Erythroblast (primary cell): ENCODE measurements at regions not wholly inside any gene's neighbourhood (a gene's known extent, or its start where the extent isn't known, plus 50 kb on each side); places are given as distances from the start of the nearest gene placed in this dataset.

Experiments
- DNase-seq, 2 experiments: peaks; one replicate each; lab custom pipeline; 2025; lab: John Stamatoyannopoulos, UW
- GATA1 ChIP-seq: IDR thresholded peaks from 2 replicates; pipeline ENCODE4 v1.6.1; 2011; ENCODE audit warnings: low read depth, mild to moderate bottlenecking, control low read depth, low read length, moderate library complexity
- POLR2A ChIP-seq: IDR thresholded peaks from 2 replicates; pipeline ENCODE4 v1.6.1; 2011; ENCODE audit warnings: mild to moderate bottlenecking, low read length

DNA sequence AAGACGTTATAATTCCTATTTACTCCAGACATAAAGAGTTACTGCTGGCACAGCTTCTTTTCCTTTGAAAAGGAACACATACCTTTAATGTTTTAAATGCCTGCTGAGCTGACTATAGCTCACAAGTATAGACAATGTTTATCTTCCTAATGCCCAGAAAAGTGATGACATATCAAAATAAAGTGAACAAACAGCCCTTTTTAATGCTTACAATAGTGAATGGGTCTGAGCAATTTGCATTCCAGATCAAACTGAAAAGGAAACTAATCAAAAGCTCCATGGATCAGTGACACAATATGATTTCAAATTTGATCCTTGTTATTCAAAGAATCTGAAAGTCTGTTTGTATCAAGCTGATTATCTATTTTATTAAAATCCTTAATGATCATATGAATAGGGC is 233.6 kb upstream of the SEMA3E start:
- no peak for DNase-seq
- TF ChIP-seq POLR2A: no peak
- TF ChIP-seq GATA1: no peak

DNA sequence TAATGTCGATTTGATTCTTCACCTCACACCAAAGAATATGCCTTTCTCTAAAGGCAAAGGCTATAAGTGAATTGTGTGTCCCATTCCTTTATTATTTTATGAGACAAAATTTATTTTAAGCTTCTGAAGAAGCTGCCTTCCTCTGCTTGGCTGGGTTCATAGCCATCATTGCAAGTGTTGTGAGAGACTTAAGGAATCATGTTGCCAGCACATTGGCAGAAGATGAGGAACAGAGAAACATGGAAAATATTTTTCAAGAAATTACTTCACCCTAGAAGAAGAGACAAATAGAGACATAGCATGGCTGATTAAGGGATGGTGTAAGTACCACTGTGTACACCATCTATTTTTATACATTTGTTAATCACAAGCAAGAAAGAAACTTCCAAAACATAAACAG is 230.1 kb upstream of the SEMA3E start:
- TF ChIP-seq GATA1 (no peak), POLR2A (no peak)
- no peak for DNase-seq

DNA sequence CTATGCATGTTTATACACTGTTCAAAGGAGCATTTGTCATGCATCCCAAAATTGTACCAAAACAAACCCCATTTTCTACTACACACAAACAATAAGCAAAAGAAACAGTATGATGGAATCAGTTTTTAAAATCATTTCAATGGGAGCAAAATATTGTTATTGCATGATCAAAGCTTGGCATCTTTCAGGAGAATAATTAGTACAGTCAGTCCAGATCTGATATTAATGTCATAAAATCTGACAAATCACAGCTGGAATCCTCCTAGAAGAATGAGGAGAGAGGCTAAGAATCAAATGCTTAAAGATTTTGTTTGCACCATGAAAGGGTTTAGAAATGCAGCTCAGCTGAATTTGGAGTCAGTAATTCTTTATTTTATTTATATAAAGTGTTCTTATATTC is 229.7 kb upstream of the SEMA3E start:
- no peak for DNase-seq
- TF ChIP-seq POLR2A (no peak), GATA1 (no peak)

DNA sequence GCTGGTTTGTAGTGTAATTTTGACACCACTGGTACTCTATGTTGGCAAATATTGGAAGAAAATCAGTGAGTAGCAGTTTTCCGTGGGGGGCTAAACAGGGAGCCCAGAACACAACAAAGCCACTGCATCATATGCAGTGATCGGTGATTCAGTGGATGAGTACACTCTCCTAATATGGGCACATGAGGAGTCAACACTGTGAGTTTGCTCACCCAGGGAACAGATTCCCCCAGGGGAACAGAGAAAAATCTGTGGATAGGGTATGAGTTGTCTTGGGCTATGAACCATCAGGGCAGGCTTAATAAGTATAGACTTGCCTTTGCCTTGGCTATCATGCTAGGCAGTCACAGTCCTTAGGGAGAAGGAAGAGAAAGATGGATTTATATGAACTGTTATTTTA is 227.7 kb upstream of the SEMA3E start:
- DNase-seq: no peak
- no peak for TF ChIP-seq POLR2A
- TF ChIP-seq GATA1: no peak

DNA sequence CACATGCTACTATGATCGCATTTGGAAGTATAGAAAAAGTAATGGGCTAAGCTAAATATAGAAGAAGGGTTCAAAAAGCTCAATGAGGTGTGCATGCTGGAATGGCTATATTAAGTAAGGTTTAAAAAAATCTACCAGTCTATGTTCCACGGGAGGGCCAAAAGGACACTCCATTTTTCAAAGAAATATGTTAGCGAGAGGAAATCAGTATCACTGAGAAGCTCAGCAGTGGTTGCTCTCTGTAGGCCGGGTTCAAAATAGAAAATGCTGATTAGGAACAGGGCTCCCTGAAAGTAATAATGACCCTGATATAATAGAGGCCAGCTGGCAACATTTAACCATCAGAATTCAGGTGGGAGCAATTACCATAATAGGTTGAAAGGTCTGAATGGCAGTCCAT is 224.5 kb upstream of the SEMA3E start:
- no peak for TF ChIP-seq GATA1
- no peak for TF ChIP-seq POLR2A
- no peak for DNase-seq

DNA sequence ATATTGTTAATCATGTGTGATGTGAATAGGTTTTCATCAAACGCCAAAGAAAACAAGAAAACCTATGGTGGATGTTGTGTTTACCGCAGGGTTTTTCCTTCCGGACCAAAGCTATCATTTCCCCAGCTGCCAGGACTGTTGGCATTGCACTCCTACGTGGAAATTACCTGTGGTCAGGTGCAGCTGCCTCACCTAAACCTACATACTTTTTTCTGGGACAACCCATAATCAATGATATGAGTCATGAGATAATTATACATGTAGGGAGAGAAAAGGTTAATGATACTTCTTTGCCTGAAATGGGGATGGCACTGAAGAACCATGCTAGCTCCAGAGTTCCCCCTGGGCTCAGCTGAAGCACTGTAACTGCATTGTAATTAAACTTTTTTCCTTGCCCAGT is 223.6 kb upstream of the SEMA3E start:
- DNase-seq: no peak
- TF ChIP-seq GATA1 (no peak), POLR2A (no peak)

DNA sequence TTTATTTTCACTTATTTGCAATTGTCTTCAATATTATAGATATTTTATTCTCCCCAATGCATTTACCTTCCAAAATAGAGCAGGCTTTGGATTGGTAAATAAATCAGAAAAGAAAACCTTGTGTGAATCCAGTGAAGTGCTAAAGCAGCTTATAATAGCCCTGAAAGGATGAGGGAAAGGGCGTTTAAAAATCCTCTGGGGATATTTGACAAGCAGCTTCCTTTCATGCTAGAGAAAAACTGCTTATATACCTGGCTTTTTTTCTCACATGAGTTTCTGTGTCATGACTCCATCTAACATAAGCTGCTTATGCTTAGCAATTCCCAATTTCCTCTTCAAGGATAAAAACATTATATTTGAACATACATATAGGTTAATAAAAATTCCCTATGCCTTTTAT is 221.6 kb upstream of the SEMA3E start:
- DNase-seq: no peak
- TF ChIP-seq GATA1 (no peak), POLR2A (no peak)

DNA sequence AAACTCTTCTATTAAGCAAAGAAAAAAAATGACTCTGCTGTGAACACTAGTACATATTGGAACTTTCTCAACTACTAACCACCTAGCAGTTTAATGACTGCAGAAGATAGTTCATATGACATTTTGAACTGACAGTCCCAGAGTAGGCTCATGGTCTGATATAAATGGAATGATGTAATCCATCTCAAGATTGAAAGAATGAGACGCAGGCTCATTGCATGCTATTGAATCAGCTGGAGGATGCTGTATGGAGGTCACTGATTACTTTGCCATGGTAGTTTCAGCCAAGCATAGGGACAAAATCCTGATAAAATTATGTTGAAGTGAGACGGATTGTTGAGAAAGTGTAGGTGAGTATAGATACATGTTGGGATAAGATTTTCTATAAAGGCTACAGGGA is 217.6 kb upstream of the SEMA3E start:
- TF ChIP-seq POLR2A: no peak
- TF ChIP-seq GATA1: no peak
- DNase-seq: peak; percentile 1 to 69

DNA sequence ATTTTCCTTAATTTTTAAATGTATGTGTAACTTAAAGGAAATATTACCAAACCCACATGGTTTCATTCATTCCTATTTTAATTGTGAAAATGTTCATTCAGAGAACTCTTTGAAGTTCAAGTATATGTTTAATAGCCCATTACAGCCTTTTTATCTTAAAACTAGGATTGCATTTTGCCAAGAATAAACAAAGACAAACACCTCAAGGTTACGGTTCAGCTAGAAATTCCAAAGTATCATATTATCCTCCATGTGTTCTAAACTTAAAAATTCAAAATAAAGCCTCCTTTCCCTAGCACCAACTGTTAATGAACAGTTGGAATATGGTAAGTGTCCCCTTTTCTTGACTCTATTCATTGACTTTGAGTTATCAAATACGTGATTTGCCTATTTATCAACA is 215.6 kb upstream of the SEMA3E start:
- DNase-seq: no peak
- TF ChIP-seq GATA1 (no peak), POLR2A (no peak)

DNA sequence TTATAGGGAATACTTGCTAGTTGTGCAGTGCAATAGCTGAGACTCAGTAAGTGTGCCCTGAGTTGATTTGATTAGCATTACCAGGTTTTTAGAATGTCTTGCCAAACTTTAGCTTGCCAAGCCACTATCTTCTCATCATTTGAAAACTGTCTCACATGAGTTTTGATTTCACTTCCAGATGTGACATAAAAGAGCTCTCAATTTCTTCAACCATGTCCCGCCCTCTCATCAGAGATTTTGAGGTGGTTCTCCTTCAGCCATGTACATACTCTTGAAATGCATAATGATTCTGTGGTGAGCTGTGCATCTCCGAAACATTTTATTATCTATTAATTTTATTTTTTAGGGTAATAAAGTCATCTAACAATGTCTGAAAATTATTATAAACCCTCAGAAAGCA is 215.0 kb upstream of the SEMA3E start:
- no peak for TF ChIP-seq POLR2A
- DNase-seq: no peak

DNA sequence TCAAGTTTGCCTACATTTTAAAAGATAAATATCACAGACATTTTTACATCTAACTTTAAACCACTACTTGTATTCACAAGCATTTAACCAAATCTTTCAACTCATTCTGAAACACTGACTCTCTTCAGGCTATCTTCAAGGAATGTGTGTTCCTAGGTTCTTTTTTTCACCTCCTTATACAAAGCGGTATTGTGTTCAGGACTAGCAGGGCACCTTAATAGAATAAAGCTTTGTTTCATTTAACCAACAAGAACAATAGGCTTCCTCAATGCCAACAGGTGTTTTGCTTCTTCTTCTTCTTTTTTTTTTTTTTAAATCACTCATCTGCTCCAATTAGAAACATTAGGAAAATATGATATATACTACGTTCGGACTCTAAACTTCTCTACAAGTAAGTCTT is 212.9 kb upstream of the SEMA3E start:
- TF ChIP-seq GATA1: no peak
- no peak for TF ChIP-seq POLR2A
- DNase-seq: no peak

DNA sequence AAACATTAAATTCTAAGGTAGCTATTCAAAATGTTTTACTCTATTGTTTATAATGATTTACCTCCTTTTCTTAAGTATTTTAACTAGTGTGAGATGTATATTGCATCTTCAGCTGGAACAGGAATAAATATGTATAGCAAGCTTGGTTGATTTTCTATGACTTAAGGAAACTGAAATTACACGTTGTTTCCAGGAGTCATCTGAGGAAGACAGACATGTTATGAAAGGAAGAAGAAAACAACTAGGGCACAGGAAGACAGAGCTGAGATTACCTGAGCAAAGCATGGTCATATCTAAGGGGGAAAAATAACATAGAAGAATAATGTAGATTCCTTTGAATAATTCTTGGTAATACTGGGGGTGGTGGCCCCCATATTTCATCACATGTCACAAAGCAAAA is 210.9 kb upstream of the SEMA3E start:
- no peak for DNase-seq
- TF ChIP-seq POLR2A: no peak
- no peak for TF ChIP-seq GATA1

DNA sequence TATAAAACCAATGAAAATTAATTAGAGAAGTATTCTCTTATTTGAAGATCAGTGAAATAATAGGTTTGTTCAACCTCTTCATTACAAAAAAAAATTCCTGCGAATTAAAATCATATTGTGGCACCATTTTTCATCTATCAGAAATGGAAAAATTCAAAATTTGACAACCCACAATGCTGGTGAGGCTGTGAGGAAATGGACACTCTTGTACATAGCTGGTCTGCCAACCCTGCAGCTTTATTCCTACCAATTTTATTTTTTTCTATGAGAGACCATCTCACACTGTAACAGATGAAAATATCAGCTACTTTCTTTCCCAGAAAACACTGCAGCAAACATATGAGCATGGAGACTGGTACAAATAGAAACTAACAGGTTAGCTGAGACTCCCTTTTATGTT is 208.8 kb upstream of the SEMA3E start:
- no peak for DNase-seq
- no peak for TF ChIP-seq GATA1
- no peak for TF ChIP-seq POLR2A

DNA sequence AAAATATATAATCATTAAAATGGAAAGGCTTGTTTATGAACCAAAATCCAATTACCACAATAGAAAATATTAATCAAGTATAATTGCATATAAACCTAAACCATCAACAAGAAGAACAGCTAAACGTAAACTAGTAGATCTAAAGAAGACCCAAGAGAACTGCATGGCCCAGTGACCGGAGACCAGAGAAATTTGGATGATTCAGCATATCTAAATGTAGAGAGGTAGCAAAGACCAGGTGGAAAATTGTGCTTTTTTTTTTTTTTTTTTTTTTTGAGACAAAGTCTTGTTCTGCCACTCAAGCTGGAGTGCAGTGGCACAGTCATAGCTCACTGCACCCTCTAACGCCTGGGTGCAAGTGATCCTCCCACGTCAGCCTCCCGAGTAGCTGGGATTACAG is 207.2 kb upstream of the SEMA3E start:
- DNase-seq: no peak
- no peak for TF ChIP-seq POLR2A
- no peak for TF ChIP-seq GATA1

DNA sequence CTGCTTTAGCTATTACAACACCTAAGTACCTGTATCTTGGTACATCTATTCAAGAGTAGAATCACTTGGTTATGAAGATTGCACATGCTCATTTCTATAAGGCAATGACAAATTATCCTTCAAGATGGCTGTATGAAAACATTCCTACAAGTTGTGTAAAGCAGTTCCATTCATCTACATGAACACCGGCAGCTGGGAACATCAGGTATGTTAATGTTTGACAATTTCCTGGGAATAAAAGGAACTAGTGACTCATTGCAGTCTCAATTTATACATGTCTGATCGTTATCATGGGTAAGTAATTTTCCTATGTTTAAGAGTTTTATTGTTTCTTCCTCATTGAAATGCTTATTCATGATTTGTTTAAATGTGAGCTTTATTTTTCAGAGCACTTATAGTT is 203.2 kb upstream of the SEMA3E start:
- TF ChIP-seq POLR2A: no peak
- TF ChIP-seq GATA1: no peak
- no peak for DNase-seq

DNA sequence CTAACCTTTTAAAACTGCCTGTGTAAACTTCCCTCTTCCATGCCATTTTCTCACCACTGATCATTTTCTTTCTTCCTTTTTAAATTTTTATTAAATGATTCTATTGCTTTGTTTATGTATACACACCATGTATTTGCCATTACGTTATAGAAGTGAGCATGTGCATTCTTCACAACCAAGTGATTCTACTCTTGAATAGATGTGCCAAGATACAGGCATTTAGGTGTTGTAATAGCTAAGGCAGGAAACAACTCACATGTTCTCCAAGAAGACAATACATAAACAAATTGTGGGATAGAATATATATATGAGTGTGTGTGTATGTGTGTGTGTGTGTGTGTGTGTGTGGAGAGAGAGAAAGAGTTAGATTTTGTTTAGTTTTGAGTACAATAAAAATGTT is 202.6 kb upstream of the SEMA3E start:
- DNase-seq: no peak

DNA sequence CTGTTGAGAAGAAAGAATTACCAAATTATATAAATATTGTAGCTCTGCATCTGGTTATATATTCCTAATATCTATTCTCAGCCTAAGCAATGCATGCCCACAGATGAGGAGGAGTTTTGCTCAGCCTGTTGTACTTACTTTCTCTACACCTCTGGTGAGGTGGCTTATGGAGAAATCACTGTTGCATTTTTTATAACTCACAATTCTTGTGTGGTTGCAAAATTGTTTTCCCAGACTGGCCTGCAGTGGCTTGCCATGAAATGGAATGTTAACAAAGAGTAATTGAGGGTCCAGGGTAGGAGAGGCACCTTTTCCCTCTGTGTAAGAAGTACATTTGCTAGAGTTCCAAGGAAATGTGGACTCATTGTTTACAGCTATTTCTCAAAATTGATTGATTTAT is 202.0 kb upstream of the SEMA3E start:
- TF ChIP-seq GATA1: no peak
- DNase-seq: no peak

More for the DNA sequence above, 202.6 kb upstream of the SEMA3E start:
- TF ChIP-seq GATA1: no peak
- TF ChIP-seq POLR2A: no peak

DNA sequence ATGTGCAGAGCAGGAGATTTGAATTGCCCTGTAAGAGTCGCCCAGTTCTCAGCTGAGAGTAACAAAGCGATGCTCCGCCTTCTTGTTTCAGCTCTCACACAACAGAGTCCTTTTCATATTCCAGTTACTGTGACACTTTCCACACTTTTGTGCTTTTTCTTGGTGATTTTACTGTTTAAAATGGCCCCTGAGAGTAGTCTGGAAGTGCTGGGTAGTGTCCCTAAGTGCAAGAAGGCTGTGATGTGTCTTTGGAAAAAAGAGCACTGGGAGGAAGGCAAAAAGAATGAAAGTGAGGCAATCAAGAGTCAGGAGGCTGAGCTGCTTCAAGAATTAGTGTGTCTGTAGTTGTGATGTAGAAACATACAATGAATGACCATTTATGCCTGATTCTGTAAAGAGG is 201.2 kb upstream of the SEMA3E start:
- TF ChIP-seq GATA1 (no peak), POLR2A (no peak)
- DNase-seq: no peak
